ENCODE measurements at regions not wholly inside any gene's neighbourhood (a gene's known extent, or its start where the extent isn't known, plus 50 kb on each side); places are given as distances from the start of the nearest gene placed in this dataset.

DNA sequence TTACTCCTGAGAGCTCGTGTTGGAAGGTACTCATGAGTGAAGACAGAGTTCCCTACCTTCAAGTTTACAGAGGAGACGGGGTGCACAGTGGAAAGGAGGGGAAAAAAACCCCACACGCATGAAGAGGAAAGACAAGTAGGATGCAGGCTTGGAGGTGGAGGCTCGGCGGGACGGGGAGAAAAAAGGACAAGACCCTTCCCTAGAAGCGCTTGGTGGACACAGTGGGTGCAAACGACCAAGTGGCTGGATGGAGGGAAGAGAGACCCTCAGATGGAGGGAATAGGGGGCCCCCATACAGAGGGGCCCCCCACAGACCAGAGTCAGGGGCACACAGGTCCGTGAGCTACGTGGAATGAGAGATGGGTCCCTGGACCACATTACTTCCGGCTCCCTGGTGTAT, 380.1 kb downstream of the SHANK2 start:
- peaks cover 22% of the 10 kb centered on the region for H3K4me1 Mint-ChIP-seq
- no peaks in the 10 kb centered on the region for H3K36me3 Mint-ChIP-seq
- Histone ChIP-seq H3K27ac (no peak overlapping the region), H3K36me3 (no peaks in the 10 kb centered on the region), H2AFZ (replicated peaks) (no peak overlapping the region), H3K27me3 (no peaks in the 10 kb centered on the region), H3K4me2 (no peak overlapping the region), H3K9me3 (ENCODE audit: low read depth) (no peaks in the 10 kb centered on the region), H3K79me2 (ENCODE audit: low read depth) (no peaks in the 10 kb centered on the region), H4K20me1 (ENCODE audit: low read depth) (no peaks in the 10 kb centered on the region), H3K9ac (no peak overlapping the region), H3K4me3 (no peak overlapping the region), H3F3A (ENCODE audit: low read depth) (no peaks in the 10 kb centered on the region), H3K4me1 (peaks cover 12% of the 10 kb centered on the region)
- no peak overlapping the region for H3K27ac Mint-ChIP-seq
- TF ChIP-seq, protein P1, sequence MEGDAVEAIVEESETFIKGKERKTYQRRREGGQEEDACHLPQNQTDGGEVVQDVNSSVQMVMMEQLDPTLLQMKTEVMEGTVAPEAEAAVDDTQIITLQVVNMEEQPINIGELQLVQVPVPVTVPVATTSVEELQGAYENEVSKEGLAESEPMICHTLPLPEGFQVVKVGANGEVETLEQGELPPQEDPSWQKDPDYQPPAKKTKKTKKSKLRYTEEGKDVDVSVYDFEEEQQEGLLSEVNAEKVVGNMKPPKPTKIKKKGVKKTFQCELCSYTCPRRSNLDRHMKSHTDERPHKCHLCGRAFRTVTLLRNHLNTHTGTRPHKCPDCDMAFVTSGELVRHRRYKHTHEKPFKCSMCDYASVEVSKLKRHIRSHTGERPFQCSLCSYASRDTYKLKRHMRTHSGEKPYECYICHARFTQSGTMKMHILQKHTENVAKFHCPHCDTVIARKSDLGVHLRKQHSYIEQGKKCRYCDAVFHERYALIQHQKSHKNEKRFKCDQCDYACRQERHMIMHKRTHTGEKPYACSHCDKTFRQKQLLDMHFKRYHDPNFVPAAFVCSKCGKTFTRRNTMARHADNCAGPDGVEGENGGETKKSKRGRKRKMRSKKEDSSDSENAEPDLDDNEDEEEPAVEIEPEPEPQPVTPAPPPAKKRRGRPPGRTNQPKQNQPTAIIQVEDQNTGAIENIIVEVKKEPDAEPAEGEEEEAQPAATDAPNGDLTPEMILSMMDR (IDR thresholded peaks at IDR 0.05): no peak
- no peak for TF ChIP-seq EZH2phosphoT487 (IDR thresholded peaks at IDR 0.05)
- TF ChIP-seq EZH2 (IDR thresholded peaks at IDR 0.05): no peak
- no peaks in the 10 kb centered on the region for H3K9me3 Mint-ChIP-seq
- H3K27me3 Mint-ChIP-seq (ENCODE audit: insufficient read depth, low read depth): peaks cover 8% of the 10 kb centered on the region
- no peak overlapping the region for H3K4me3 Mint-ChIP-seq
- no peak for DNase-seq (ENCODE audit: low spot score)

DNA sequence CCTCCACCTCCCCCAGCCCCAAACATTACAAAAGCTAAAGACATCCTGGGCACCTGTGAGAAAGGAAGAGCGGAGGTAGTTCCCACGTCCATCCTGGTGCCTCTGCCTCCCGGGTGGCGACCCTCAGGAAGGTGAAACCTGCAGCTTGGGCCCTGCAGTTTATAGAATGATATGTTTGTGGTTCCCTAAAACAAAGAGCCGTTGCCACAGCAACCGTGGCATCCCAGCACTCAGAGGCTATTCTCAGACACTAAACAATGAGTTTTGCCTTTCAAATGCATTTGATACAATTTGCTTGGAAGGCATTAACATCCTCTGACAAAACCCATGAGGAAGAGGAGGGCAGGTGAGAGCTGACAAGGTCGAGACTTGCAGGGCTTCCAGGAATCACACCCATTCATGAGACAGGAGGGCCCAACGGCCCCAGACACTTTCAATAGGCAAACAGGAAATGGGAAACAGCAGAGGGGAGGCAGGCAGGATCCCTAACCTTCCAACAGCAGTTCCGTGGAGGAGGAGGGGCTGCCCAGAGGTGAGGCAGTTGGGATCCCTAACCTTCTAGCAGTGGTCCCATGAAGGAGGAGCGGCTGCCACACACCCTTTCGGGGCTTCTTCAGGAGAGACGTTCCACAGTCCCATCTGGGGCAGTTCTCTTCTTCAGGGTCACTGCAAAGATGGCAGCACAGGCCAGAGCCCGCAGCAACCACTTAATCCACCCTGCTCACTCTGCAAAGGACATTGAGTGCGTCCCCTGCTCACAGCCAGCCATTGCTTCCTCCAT, 379.2 kb downstream of the SHANK2 start:
- peaks cover 27% of the 10 kb centered on the region for H3K4me1 Mint-ChIP-seq
- Histone ChIP-seq H3K9me3 (ENCODE audit: low read depth) (no peaks in the 10 kb centered on the region), H3F3A (ENCODE audit: low read depth) (no peaks in the 10 kb centered on the region), H3K4me2 (no peak overlapping the region), H3K79me2 (ENCODE audit: low read depth) (no peaks in the 10 kb centered on the region), H2AFZ (replicated peaks) (peak overlapping the region; percentile 51), H3K9ac (no peak overlapping the region), H4K20me1 (ENCODE audit: low read depth) (no peaks in the 10 kb centered on the region), H3K36me3 (no peaks in the 10 kb centered on the region), H3K4me3 (no peak overlapping the region), H3K4me1 (peaks cover 12% of the 10 kb centered on the region), H3K27ac (no peak overlapping the region), H3K27me3 (no peaks in the 10 kb centered on the region)
- peak overlapping the region; percentile 26 for H3K27ac Mint-ChIP-seq
- no peak overlapping the region for H3K4me3 Mint-ChIP-seq
- peaks cover 8% of the 10 kb centered on the region for H3K27me3 Mint-ChIP-seq (ENCODE audit: insufficient read depth, low read depth)
- TF ChIP-seq EZH2 (IDR thresholded peaks at IDR 0.05) (no peak), EZH2phosphoT487 (IDR thresholded peaks at IDR 0.05) (no peak)
- TF ChIP-seq, protein P1 (IDR thresholded peaks at IDR 0.05): no peak
- H3K36me3 Mint-ChIP-seq: no peaks in the 10 kb centered on the region
- peak; percentile 36 for DNase-seq (ENCODE audit: low spot score)
- H3K9me3 Mint-ChIP-seq: no peaks in the 10 kb centered on the region

DNA sequence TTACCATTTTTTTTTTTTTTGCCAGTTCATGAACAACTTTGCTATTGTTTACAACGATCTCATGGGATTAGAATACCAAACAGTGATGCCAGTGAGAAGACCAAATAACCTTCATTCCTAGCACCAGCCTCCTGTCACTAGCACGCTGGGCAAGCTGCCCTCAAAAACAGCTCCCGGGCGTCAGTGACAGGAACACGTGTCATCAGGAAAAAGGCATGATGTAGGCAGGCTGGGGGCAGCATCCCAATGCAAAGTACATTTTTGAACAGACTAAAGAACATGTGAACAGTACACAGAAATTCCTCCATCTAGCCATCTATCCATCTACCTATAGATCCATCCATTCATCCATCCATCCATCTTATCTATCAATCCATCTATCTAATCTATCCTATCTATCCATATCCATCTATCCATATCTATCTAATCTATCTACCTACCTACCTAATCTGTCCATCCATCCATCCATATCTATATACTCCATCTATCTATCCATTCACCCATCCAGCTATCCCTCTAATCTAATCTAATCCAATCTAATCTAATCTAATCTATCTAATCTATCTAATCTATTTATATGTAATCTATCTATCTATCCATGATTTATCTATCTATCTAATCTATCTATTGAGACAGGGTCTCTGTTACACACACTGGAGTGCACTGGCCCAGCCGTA, 378.5 kb downstream of the SHANK2 start:
- Histone ChIP-seq H4K20me1 (ENCODE audit: low read depth) (no peaks in the 10 kb centered on the region), H3K79me2 (ENCODE audit: low read depth) (no peaks in the 10 kb centered on the region), H3F3A (ENCODE audit: low read depth) (no peaks in the 10 kb centered on the region), H3K9me3 (ENCODE audit: low read depth) (no peaks in the 10 kb centered on the region), H3K4me2 (no peak overlapping the region), H3K36me3 (no peaks in the 10 kb centered on the region), H3K9ac (no peak overlapping the region), H3K4me1 (peaks cover 12% of the 10 kb centered on the region), H2AFZ (replicated peaks) (peak overlapping the region; percentile 51), H3K27ac (no peak overlapping the region), H3K27me3 (no peaks in the 10 kb centered on the region), H3K4me3 (no peak overlapping the region)
- no peak for DNase-seq (ENCODE audit: low spot score)
- Mint-ChIP-seq H3K27ac (peak overlapping the region; percentile 14), H3K36me3 (no peaks in the 10 kb centered on the region), H3K9me3 (no peaks in the 10 kb centered on the region), H3K4me1 (peaks cover 30% of the 10 kb centered on the region), H3K27me3 (ENCODE audit: insufficient read depth, low read depth) (peaks cover 6% of the 10 kb centered on the region), H3K4me3 (no peak overlapping the region)
- no peak for TF ChIP-seq EZH2 (IDR thresholded peaks at IDR 0.05)
- TF ChIP-seq, protein P1 (IDR thresholded peaks at IDR 0.05): no peak
- no peak for TF ChIP-seq EZH2phosphoT487 (IDR thresholded peaks at IDR 0.05)

Data from neural progenitor cell (in vitro differentiated cells).